ENCODE measurements at regions not wholly inside any gene's neighbourhood (a gene's known extent, or its start where the extent isn't known, plus 50 kb on each side); places are given as distances from the start of the nearest gene placed in this dataset.
A peak's percentile ranks its signal among the peaks of the same experiment; 100 is the strongest.

DNA sequence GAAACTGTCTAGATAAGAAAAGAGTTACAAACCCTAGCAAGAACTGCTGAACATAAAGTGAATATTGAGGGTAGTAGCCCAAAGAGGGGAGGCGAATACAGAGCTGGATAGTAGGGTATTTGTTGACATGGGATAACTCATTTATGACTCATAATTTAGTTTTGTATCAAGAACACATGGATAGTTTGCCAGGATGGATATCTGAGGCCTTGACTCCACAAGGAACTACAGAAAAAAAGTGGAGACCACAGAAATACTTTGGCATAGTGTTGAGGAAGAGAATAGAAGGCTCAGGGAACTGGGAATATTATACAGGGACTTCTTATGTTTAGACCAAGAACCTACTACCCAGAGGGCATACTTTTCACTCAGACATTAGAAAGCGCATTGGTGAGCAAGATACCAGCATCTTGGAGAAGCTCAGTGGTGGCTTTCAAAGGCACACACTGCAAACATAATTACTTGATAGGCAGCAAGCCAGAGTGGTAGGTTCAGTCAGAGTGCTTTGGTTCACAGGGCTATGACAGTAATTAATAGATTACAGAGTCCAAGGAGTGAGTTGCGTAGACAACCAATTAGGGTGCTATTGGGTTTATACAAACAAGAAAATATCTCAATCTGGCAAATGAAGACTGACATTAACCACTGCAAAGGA is 51.9 kb upstream of the ZBTB7C start:
- intact Hi-C loops (cut with DNase I; ENCODE audit: low total_unique reads), result no loop called here
- H3K36me3 ChIP-seq, result no peaks in the 10 kb centered on the region
- no peak overlapping the region for H3K4me3 ChIP-seq
- H3K27ac ChIP-seq, result peak overlapping the region in 1 of 5 donors; percentile 28
- TF ChIP-seq, protein P1, sequence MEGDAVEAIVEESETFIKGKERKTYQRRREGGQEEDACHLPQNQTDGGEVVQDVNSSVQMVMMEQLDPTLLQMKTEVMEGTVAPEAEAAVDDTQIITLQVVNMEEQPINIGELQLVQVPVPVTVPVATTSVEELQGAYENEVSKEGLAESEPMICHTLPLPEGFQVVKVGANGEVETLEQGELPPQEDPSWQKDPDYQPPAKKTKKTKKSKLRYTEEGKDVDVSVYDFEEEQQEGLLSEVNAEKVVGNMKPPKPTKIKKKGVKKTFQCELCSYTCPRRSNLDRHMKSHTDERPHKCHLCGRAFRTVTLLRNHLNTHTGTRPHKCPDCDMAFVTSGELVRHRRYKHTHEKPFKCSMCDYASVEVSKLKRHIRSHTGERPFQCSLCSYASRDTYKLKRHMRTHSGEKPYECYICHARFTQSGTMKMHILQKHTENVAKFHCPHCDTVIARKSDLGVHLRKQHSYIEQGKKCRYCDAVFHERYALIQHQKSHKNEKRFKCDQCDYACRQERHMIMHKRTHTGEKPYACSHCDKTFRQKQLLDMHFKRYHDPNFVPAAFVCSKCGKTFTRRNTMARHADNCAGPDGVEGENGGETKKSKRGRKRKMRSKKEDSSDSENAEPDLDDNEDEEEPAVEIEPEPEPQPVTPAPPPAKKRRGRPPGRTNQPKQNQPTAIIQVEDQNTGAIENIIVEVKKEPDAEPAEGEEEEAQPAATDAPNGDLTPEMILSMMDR (IDR thresholded peaks at IDR 0.05), result no peak
- TF ChIP-seq POLR2AphosphoS5 (IDR thresholded peaks at IDR 0.05), result no peak
- TF ChIP-seq EP300 (IDR thresholded peaks at IDR 0.05), result no peak
- TF ChIP-seq POLR2A (IDR thresholded peaks at IDR 0.05), result no peak
- peak in 1 of 2 donors; percentile 53 for DNase-seq
- 43 to 63% (median 50%) methylated on average over 3 of the region's 3 CpGs for WGBS, 5 donors
- no peaks in the 10 kb centered on the region for H3K27me3 ChIP-seq
- H3K4me1 ChIP-seq, result peaks cover 0 to 9% (median 5%) of the 10 kb centered on the region in 4 donors
- H3K9me3 ChIP-seq, result no peaks in the 10 kb centered on the region

- Histone ChIP-seq H3K4me1 (peaks cover 3 to 15% (median 7%) of the 10 kb centered on the region in 4 donors), H3K9me3 (no peaks in the 10 kb centered on the region), H3K4me3 (no peak overlapping the region), H3K36me3 (no peaks in the 10 kb centered on the region), H3K27ac (no peak overlapping the region), H3K27me3 (no peaks in the 10 kb centered on the region)
- 72 to 79% (median 75%) methylated on average over 1 of the region's 1 CpG for WGBS, 5 donors
- intact Hi-C loops (cut with DNase I; ENCODE audit: low total_unique reads), result no loop called here
- TF ChIP-seq, protein P1 (IDR thresholded peaks at IDR 0.05), result no peak
- TF ChIP-seq POLR2A (IDR thresholded peaks at IDR 0.05) (no peak), EP300 (IDR thresholded peaks at IDR 0.05) (no peak), POLR2AphosphoS5 (IDR thresholded peaks at IDR 0.05) (no peak)
- DNase-seq, result no peak
These were observed 50.3 kb upstream of the ZBTB7C start for GRCh38 chr18:48459465-48459864.

DNA sequence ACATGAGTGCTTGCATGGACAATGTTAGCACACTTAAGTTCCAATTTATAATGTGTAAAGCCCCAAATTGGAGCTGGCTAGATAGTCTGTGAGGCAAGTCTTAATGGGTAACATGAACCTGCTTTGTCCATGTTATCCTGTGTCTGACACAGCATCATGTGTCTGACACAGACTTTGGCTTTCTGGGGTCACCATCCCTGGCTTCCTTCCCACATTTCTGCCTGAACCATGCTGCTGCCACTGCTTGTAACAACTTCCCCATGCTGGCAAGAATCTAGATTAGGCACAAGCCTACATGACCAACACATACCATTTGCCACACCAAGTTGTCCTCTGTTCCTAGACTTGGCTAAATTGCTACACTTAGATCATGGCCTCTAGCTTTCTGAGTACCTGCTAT is 49.8 kb upstream of the ZBTB7C start:
- no peak for DNase-seq
- intact Hi-C loops (cut with DNase I; ENCODE audit: low total_unique reads), result no loop called here
- no peaks in the 10 kb centered on the region for H3K27me3 ChIP-seq
- no peaks in the 10 kb centered on the region for H3K9me3 ChIP-seq
- no peak overlapping the region for H3K27ac ChIP-seq
- H3K4me3 ChIP-seq, result no peak overlapping the region
- H3K36me3 ChIP-seq, result no peaks in the 10 kb centered on the region
- peaks cover 5 to 19% (median 7%) of the 10 kb centered on the region in 4 donors for H3K4me1 ChIP-seq
- no peak for TF ChIP-seq POLR2A (IDR thresholded peaks at IDR 0.05)
- TF ChIP-seq, protein P1 (IDR thresholded peaks at IDR 0.05), result no peak
- TF ChIP-seq POLR2AphosphoS5 (IDR thresholded peaks at IDR 0.05), result no peak
- no peak for TF ChIP-seq EP300 (IDR thresholded peaks at IDR 0.05)

Small RNA genes in the stretch of these regions (small RNA-seq; reads per million reads assigned to genes)
- gene AC024288.1 (0 reads per million in 4 donors), gene RNA5SP456 (0 to 0.15 (median 0) reads per million in 4 donors)

All from stomach (tissue), 8 donors.